Endothelial cell of umbilical vein (primary cell): ENCODE measurements at regions not wholly inside any gene's neighbourhood (a gene's known extent, or its start where the extent isn't known, plus 50 kb on each side); places are given as distances from the start of the nearest gene placed in this dataset.

Source experiments
- BruUV-seq: library from RNA; stranded (reverse); fragments of 400-500 nt; replicated peaks from 2 replicates; lab custom pipeline; 2021; lab: Mats Ljungman, UMichigan
- CTCF ChIA-PET: fragments of 300-600, 350-600 bp; sonication (Branson Sonifier 250); formaldehyde crosslinking; loops from one replicate; lab custom pipeline; 2021; ENCODE audit warnings: antibody characterized with exemption, inconsistent platforms; lab: Charles Lee
- POLR2A ChIA-PET: fragments of 300-600, 350-600 bp; sonication (Branson Sonifier 250); formaldehyde crosslinking; loops from one replicate; lab custom pipeline; 2021; ENCODE audit warnings: antibody characterized with exemption, inconsistent platforms; lab: Charles Lee
- DNase-seq: peaks from one replicate; pipeline ENCODE4 v3.0.0-alpha.2; 2011; ENCODE audit warnings: low read depth, low spot score
- FAIRE-seq: peaks from 2 replicates; lab custom pipeline; 2011; peaks lifted over from hg19 to GRCh38; lab: Jason Lieb, UNC
- H2AFZ ChIP-seq: 2 replicates; pipeline ENCODE4 v1.6.0; 2012; ENCODE audit warnings: low read depth, low read length, control low read depth, inconsistent platforms
- H3K27ac ChIP-seq: 2 replicates; pipeline ENCODE4 v1.5.1; 2011; ENCODE audit warnings: low read depth, mild to moderate bottlenecking, control low read depth, low read length, moderate library complexity; ENCODE audit not compliant: insufficient read depth
- H3K27me3 ChIP-seq, 2 experiments: 2 replicates each; pipeline versions ENCODE4 v1.6.0 to v1.6.1; 2011; ENCODE audit warnings: low read length in 2 of 2, mixed read lengths in 1 of 2; ENCODE audit not compliant: control insufficient read depth in 2 of 2, insufficient read depth in 2 of 2
- H3K36me3 ChIP-seq, 2 experiments: 2 replicates in 1 of 2; 3 replicates in 1 of 2; pipeline ENCODE4 v1.5.1; 2011; ENCODE audit warnings: low read length in 2 of 2, mild to moderate bottlenecking in 1 of 2, moderate library complexity in 1 of 2; ENCODE audit not compliant: control insufficient read depth in 2 of 2, insufficient read depth in 2 of 2; ENCODE audit errors: extremely low read depth in 1 of 2
- H3K4me1 ChIP-seq: 3 replicates; pipeline ENCODE4 v1.5.1; 2011; ENCODE audit warnings: mild to moderate bottlenecking, low read length; ENCODE audit not compliant: control insufficient read depth, insufficient read depth; ENCODE audit errors: extremely low read depth
- H3K4me2 ChIP-seq: 2 replicates; pipeline ENCODE4 v1.6.1; 2011; ENCODE audit warnings: low read length, control low read depth, mixed read lengths; ENCODE audit not compliant: insufficient read depth
- H3K4me3 ChIP-seq, 3 experiments: fragments of 200-600 bp in 1 of 3; sonication (generic), shearing (Covaris generic) in 1 of 3; replicated peaks in 1 of 3; 2 replicates each; pipeline ENCODE4 v1.5.1; 2011 to 2016; ENCODE audit warnings: control low read depth in 3 of 3, low read length in 3 of 3, mild to moderate bottlenecking in 2 of 3, inconsistent platforms in 1 of 3, low read depth in 1 of 3, moderate library complexity in 1 of 3; ENCODE audit not compliant: insufficient read depth in 1 of 3
- H3K79me2 ChIP-seq: 2 replicates; pipeline ENCODE4 v1.6.0; 2012; ENCODE audit warnings: low read length, inconsistent platforms; ENCODE audit not compliant: control insufficient read depth, insufficient read depth
- H3K9ac ChIP-seq: replicated peaks from 2 replicates; pipeline ENCODE3; 2011; ENCODE audit warnings: low read length, control low read depth; ENCODE audit not compliant: insufficient read depth; ENCODE audit errors: extremely low read depth
- H3K9me1 ChIP-seq: replicated peaks from 3 replicates; pipeline ENCODE4 v1.6.0; 2011; ENCODE audit warnings: mild to moderate bottlenecking, low read length; ENCODE audit not compliant: control insufficient read depth, insufficient read depth; ENCODE audit errors: extremely low read depth
- H3K9me3 ChIP-seq: replicated peaks from 2 replicates; pipeline ENCODE4 v1.5.1; 2012; ENCODE audit warnings: low read length, inconsistent platforms; ENCODE audit not compliant: control insufficient read depth, insufficient read depth
- H4K20me1 ChIP-seq: replicated peaks from 2 replicates; pipeline ENCODE3; 2011; ENCODE audit warnings: mild to moderate bottlenecking, low read length; ENCODE audit not compliant: control insufficient read depth, insufficient read depth; ENCODE audit errors: extremely low read depth
- EZH2 ChIP-seq: IDR thresholded peaks from 2 replicates; pipeline ENCODE4 v1.6.1; 2012; ENCODE audit warnings: borderline replicate concordance, low read depth, mild to moderate bottlenecking, moderate library complexity, low read length, inconsistent platforms; ENCODE audit not compliant: severe bottlenecking
- FOS ChIP-seq: IDR thresholded peaks from 2 replicates; pipeline ENCODE4 v1.6.1; 2011; ENCODE audit warnings: mild to moderate bottlenecking, low read length, moderate library complexity, borderline replicate concordance; ENCODE audit not compliant: insufficient read depth
- GATA2 ChIP-seq: IDR thresholded peaks from 2 replicates; pipeline ENCODE4 v1.7.0; 2011; ENCODE audit warnings: low read depth, mild to moderate bottlenecking, moderate library complexity, mixed read lengths, low read length; ENCODE audit not compliant: insufficient read length, insufficient read depth
- JUN ChIP-seq: IDR thresholded peaks from 2 replicates; pipeline ENCODE4 v1.6.1; 2011; ENCODE audit warnings: borderline replicate concordance, low read depth; ENCODE audit not compliant: insufficient read length, insufficient read depth
- MAX ChIP-seq: IDR thresholded peaks from 2 replicates; pipeline ENCODE4 v1.6.1; 2011; ENCODE audit not compliant: insufficient read depth, insufficient read length
- MYC ChIP-seq: IDR thresholded peaks from one replicate; pipeline ENCODE4 v1.6.1; 2011; ENCODE audit warnings: mild to moderate bottlenecking, low read depth, low read length
- POLR2A ChIP-seq: IDR thresholded peaks from 2 replicates; pipeline ENCODE4 v1.6.1; 2012; ENCODE audit warnings: low read depth, mild to moderate bottlenecking, control low read depth, low read length
- POLR2AphosphoS5 ChIP-seq: IDR thresholded peaks from 2 replicates; pipeline ENCODE4 v1.6.1; 2012; ENCODE audit warnings: low read depth, mild to moderate bottlenecking, control low read depth, low read length, moderate library complexity; ENCODE audit not compliant: insufficient read depth
- dilution Hi-C: fragments of 300-500 bp; cut with MboI; formaldehyde crosslinking; loops from one replicate; pipeline ENCODE4 v1.15.0; 2019; ENCODE audit warnings: low sequenced_read_pairs; ENCODE audit not compliant: extremely low pct_ligation_motif_present
- intact Hi-C: fragments of 100-400 bp; cut with micrococcal nuclease; formaldehyde crosslinking; loops from one replicate; pipeline ENCODE4 v1.10.0; 2022
- TF ChIP-seq, protein P1 (sequence below), 2 donors: IDR thresholded peaks; 1 replicate in 1 of 2; 2 replicates in 1 of 2; pipeline ENCODE4 v1.5.1; 2011; ENCODE audit warnings: low read length in 2 of 2, mild to moderate bottlenecking in 2 of 2, moderate library complexity in 2 of 2, control low read depth in 1 of 2, inconsistent platforms in 1 of 2, low read depth in 1 of 2; ENCODE audit not compliant: insufficient read depth in 1 of 2; ENCODE audit errors: extremely low read depth in 1 of 2

DNA sequence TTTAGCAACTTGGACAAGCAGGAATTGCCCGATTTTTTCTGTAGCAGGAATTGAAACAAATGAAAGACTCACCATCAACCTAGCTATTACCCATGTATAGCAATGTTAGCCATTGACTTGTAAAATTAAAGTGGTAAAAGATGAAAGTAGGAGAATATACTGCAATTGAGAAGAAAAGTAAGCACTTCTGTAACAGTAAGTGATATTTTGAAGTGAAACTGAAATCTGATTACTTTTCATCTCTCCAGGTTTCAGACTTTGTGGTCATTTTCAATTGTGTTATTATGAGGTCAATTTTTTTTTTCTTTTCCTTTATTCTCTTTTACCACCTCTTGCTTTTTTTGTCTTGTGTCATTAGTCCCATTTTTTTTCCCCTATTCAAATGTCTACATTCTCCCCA lies 1078.2 kb downstream of the ZPLD1 start:
- POLR2A ChIA-PET, result no interaction called here
- no peaks in the 10 kb centered on the region for H4K20me1 ChIP-seq
- H3K27ac ChIP-seq, result no peak overlapping the region
- CTCF ChIA-PET, result no interaction called here
- H3K27me3 ChIP-seq, result no peaks in the 10 kb centered on the region
- FAIRE-seq (no peak), DNase-seq (no peak)
- H3K4me1 ChIP-seq, result no peaks in the 10 kb centered on the region
- H3K36me3 ChIP-seq, result no peaks in the 10 kb centered on the region
- H3K79me2 ChIP-seq, result no peaks in the 10 kb centered on the region
- no peaks in the 10 kb centered on the region for H3K9me3 ChIP-seq
- no peak for TF ChIP-seq EZH2
- no peak for TF ChIP-seq POLR2A
- no peak for TF ChIP-seq MAX
- TF ChIP-seq FOS, result no peak
- TF ChIP-seq JUN, result no peak
- no peak for TF ChIP-seq MYC
- TF ChIP-seq GATA2, result no peak
- TF ChIP-seq POLR2AphosphoS5, result no peak
- TF ChIP-seq, protein P1, sequence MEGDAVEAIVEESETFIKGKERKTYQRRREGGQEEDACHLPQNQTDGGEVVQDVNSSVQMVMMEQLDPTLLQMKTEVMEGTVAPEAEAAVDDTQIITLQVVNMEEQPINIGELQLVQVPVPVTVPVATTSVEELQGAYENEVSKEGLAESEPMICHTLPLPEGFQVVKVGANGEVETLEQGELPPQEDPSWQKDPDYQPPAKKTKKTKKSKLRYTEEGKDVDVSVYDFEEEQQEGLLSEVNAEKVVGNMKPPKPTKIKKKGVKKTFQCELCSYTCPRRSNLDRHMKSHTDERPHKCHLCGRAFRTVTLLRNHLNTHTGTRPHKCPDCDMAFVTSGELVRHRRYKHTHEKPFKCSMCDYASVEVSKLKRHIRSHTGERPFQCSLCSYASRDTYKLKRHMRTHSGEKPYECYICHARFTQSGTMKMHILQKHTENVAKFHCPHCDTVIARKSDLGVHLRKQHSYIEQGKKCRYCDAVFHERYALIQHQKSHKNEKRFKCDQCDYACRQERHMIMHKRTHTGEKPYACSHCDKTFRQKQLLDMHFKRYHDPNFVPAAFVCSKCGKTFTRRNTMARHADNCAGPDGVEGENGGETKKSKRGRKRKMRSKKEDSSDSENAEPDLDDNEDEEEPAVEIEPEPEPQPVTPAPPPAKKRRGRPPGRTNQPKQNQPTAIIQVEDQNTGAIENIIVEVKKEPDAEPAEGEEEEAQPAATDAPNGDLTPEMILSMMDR (IDR thresholded peaks at IDR 0.05; ENCODE audit: extremely low read depth in 1 of 2, insufficient read depth in 1 of 2, low read depth in 1 of 2, low read length in 2 of 2), result no peak
- no peaks in the 10 kb centered on the region for H3K9me1 ChIP-seq
- no peak overlapping the region for H3K9ac ChIP-seq
- dilution Hi-C loops, result no loop called here
- no peak overlapping the region for H3K4me3 ChIP-seq
- BruUV-seq, result no TSS peak
- no peak overlapping the region for H3K4me2 ChIP-seq
- intact Hi-C loops, result no loop called here
- H2AFZ ChIP-seq, result no peak overlapping the region
